RCC 7860 (cell line): ENCODE measurements at regions not wholly inside any gene's neighbourhood (a gene's known extent, or its start where the extent isn't known, plus 50 kb on each side); places are given as distances from the start of the nearest gene placed in this dataset.
"Not testable (repeated sequence)": the region's sequence is repeated elsewhere in the genome, so short reads cannot be mapped to it uniquely, and the experiment has no call there.

ENCODE experiments used
- DNase-seq: peaks from one replicate; pipeline ENCODE4 v3.0.0-alpha.2; 2015; ENCODE audit warnings: low spot score
- FAIRE-seq: peaks from 2 replicates; lab custom pipeline; 2012; peaks lifted over from hg19 to GRCh38; lab: Jason Lieb, UNC

GRCh38 chr4:187811591-187811990 lies 184.0 kb upstream of the ZFP42 start:
- FAIRE-seq (no peak), DNase-seq (no peak)

DNA sequence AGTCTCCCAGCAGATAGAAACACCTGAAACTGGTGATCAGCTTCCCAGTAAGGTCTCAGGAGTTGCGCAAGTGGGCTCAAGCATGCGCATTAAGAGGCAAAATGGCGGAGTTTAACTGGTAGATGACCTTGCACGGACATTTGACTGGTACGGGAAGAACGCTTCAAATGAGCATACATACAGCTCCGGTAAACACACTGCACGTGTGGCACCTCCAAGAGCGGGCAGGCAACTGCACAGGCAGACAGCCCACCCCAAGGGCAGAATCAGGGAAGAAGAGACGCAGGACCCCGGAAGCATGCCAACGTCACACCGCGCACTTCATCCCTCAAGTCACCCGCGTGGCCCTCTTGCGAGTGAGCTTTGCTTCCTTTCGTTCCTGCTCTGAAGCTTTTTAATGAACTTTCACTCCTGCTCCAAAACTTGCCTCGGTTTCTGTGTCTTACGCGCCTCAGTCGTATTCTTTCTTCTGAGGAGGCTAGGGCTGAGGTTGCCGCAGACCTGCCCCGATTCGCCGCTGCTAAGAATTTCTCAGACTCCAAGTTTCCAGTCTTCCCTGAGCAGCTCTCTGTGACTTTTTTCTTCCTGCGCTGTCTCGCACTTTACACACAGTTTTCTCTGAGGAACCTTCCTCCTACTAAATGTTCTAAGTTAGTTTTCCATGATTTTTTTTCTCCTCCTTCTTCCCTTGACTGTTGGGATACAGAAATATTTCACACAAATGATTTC lies 180.7 kb upstream of the ZFP42 start:
- no peak for FAIRE-seq
- no peak for DNase-seq

DNA sequence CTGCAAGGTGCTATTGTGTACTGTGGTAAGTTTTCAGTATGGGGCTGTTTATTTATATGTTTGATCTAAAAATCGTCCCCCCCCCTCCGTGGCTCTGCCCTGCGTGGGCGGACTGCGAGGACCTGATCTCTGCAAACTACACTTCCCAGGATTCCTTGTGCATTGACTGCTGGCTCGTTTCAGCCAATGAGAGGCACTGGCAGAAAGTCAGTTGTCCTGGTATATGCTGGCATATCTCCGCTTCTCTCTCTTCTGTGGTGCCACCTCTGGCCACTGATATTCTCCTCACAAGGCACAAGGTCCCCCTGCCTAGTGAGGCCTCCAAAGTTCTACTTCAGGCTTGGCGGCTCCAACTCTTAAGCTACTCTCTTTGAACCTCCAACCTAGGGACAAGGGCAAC lies 168.8 kb upstream of the ZFP42 start:
- FAIRE-seq (no peak), DNase-seq (no peak)

DNA sequence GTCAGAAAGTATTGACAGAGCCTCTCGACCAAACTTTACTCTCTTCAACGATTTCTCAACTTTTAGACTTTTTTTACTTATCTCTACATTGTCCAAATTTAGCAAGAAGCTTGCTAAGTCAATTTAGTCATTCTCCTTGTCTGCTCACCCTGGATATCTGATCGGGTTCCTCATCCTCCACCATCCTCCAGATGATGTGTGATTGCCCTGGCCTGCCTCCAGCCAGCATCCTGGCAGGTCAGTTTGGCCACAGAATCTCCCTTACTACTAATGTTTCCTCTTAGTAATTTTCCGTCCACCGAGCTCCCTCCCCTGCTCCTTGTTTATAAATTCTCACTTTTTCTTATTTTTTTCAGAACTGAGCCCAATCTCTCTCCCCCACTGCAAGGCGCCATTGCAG lies 167.9 kb upstream of the ZFP42 start:
- FAIRE-seq, result no peak

GRCh38 chr4:187839765-187840164 lies 155.8 kb upstream of the ZFP42 start:
- FAIRE-seq (no peak), DNase-seq (no peak)

More for the DNA sequence above, 167.9 kb upstream of the ZFP42 start:
- no peak for DNase-seq

GRCh38 chr4:187840814-187841213 lies 154.8 kb upstream of the ZFP42 start:
- no peak for FAIRE-seq

DNA sequence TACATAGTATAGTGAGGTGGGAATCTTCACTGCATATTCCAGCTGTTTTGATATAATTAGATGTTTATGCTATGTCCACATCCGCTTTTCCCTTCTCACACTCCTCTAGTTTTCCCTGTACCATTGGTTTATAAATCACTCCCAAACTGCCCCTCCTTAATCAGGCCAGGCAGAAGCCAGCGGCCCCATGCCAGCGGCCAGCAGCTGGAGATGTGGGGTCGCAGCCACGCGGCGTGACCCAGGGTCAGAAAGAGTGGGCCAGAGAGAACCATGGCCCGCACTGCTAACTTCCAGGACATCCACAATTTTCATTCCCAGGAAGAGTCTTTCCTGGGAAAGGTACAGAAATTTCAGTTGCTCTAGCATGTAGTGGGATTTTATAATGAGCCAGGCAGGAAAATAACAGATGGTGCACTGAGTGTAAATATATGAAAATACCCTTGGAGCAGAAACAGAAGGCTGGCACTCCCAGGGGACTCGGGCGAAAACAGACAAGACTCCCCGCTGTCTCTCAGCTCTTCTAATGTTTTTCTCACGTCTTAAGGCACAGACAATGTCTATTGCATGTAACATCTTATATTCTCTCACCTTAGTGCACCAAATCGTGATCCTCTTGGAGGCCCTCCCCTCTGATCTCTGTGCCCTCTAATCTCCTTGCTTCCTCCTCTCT lies 145.9 kb upstream of the ZFP42 start:
- DNase-seq (no peak), FAIRE-seq (no peak)

More at GRCh38 chr4:187840814-187841213, 154.8 kb upstream of the ZFP42 start:
- no peak for DNase-seq

DNA sequence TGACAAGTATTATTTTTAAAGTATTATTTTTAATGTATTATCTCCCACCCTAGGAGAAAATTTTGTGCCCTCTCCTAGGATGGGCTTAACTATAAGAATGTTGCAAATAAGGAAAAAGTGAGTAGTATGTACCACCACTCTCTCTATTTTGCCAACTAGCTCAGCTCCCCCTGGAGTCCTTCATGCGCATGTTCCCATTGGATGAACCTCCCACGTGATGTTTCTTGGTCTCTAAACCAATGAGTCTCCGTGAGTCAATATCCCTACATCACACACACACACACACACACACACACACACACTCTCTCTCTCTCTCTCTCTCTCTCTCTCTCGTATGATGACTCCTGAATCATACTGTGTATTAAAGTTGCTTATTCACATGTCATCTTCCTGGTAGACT lies 129.7 kb upstream of the ZFP42 start:
- DNase-seq, result no peak
- no peak for FAIRE-seq

GRCh38 chr4:187883049-187883448 lies 112.5 kb upstream of the ZFP42 start:
- DNase-seq (no peak), FAIRE-seq (no peak)

GRCh38 chr4:187883836-187884475 lies 111.6 kb upstream of the ZFP42 start:
- DNase-seq (no peak), FAIRE-seq (no peak)

DNA sequence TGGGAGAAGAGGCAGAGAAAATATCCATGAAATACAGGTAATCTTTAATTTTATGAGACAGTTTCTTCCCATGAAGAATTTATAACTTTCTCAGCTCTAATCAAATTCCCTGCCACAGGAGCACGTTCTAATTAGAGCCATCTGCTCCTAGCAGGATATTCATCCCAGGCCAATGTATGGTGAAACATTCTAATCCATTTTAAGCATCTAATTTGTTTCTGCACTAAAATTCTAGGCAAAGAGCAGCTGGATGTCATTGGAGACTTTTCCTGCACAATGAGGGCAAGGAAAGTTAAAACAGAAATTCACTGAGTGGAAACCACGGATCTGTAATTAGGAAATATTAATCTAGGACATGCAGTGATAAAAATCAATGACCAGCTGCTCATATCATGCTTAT lies 107.7 kb upstream of the ZFP42 start:
- DNase-seq (no peak), FAIRE-seq (no peak)

DNA sequence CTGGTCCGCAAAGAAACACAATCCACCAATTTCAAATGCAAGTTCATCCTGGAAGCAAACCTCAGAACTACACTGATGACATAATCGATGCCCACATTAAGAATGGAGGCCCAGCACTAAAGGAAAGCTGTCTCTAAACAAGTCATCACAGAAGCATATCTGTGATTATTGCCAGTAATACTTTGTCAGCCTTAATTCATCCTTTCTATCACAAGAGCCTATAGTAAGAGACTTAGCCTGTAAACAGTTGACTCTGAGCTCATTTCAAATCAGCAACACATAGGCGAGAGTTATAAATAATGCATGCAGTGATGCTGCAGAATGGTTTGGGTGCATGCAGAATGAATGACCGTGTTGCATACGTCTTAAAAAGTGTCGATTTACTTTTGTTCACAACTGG lies 105.9 kb upstream of the ZFP42 start:
- DNase-seq (no peak), FAIRE-seq (no peak)

- DNase-seq, result no peak
- FAIRE-seq, result no peak
Observed at GRCh38 chr4:187893418-187893817, 102.2 kb upstream of the ZFP42 start.

DNA sequence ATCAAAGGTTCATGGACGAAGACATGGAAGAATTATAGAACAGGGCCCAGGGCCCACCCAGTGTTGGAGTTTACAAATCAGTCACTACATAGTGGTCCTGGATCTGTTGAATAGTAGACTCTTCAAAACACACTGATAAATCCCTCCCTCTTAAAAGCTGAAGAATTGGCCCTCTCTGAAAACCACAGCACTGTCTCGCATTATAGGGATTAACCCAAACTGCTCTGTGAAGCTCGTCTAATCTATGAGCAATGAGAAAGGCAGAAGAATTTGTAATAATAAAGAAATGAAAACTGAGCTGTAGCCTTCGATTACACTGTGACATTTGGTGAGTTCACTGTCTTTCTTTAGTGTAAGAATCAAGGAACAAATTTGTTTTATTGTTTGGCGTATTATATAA lies 92.5 kb upstream of the ZFP42 start:
- DNase-seq, result no peak

DNA sequence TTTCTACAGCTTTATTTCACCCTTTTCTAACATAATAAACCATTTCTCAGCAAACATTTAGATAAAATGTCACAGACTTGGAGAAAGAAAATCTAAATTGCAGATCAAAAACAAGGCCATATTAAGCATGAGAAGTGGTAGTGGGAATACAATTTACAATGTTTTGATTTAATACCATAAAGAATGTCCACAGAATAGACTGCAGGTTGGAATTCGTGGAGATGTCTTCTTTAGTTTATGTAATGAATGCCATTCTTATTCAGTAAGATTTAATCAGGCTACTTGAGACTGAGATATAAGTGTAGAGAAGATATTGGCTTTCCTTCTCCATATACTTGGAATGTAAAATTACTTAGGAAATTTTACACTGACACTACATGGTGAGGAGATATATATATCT lies 91.9 kb upstream of the ZFP42 start:
- DNase-seq, result no peak
- FAIRE-seq, result no peak

More for the DNA sequence above, 92.5 kb upstream of the ZFP42 start:
- FAIRE-seq, result no peak

- no peak for DNase-seq
- FAIRE-seq, result no peak
Observed at GRCh38 chr4:187908079-187908561, 87.5 kb upstream of the ZFP42 start.

DNA sequence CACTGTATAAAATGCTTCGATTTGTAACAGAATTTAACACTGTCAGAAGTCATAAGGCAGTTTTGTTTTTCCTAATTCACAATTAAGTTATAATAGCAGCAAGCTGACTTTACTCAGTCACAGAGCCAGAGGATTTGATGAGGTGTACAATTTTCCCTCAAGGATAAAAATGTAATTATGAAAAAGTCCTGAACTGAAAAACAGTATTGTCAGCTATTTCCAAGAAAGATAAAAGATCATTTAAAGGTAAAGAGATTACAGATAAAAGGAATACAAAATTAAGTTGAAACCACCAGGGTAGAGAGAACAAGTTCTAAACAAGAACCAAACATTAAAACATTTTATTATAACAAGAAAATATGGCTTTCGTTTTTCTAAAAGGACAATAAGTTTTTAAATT lies 86.8 kb upstream of the ZFP42 start:
- FAIRE-seq (no peak), DNase-seq (no peak)

DNA sequence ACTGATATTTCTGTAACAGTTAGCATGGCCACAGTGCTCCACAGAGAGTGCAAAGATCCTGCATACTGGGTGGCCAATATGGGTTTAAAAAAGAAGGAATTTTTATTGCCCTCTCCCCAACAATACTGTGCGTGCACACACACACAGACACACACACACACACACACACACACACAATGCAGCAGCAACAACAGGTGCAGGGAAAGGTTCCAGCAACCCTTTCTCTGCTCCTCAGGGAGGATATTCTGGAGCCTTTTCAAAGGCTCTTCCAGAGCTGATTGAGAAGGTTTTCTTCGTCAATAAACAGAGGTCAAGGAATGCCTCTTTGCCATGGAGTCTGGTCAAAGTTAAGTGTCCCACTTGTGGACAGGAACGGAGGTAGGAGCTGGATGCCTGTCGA lies 84.8 kb upstream of the ZFP42 start:
- FAIRE-seq, result no peak

GRCh38 chr4:187915406-187915805 lies 80.2 kb upstream of the ZFP42 start:
- not testable (repeated sequence) for FAIRE-seq, DNase-seq

More for the DNA sequence above, 84.8 kb upstream of the ZFP42 start:
- no peak for DNase-seq

DNA sequence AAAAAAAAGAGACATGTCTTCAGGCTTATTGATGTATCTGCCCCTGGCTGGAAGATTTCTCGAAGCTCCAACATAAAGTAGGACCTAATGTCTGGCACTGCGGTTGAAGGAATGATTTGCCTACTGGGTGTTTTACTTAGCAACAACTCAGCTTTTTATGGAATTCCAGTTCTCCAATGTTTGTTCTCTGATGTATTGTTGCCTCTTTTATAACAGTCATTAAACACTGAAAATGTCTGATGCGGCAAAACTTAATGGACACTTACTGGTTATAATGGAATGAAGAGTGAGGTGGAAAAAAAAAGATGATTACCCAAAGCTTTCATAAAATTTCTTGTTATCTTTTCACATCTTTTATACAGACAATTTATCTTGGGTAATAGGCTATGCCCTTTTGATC lies 75.6 kb upstream of the ZFP42 start:
- DNase-seq, result no peak
- no peak for FAIRE-seq

DNA sequence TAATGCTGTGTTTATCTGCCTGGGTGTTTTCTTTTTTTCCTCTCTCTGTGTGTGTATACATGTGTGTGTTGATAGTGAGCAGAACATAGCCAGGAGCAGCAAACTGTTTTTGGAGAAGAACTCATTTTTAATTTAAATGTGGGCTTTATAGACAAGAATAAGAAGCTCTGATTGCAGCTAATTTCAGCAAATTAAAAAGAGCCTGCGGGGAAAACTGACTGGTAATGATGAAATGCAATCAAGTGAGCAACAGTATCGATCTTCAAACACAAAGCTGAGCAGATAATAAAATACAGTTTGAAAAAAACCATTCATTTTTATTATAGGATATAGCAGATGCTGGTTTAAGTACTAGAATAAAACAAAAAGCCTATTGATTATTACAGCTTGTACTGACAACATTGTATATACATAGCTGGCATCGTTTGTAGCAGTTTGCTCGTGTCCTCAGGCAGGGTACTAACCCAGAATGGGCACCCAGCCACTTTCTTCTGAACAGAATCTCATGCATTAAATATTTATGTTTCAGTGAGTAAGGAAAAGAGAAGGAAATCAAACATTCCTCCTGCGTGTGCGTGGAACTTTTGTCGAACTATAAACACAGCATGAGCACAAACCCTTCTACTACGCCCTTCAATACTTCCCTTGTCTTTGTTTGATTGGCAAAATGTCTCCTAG lies 73.5 kb upstream of the ZFP42 start:
- DNase-seq (no peak), FAIRE-seq (no peak)
